DND-41 (cell line): ENCODE measurements at regions not wholly inside any gene's neighbourhood (a gene's known extent, or its start where the extent isn't known, plus 50 kb on each side); places are given as distances from the start of the nearest gene placed in this dataset.

Experiments used
- EZH2 ChIP-seq: IDR thresholded peaks from 3 replicates; pipeline ENCODE4 v1.6.1; 2012; ENCODE audit warnings: borderline replicate concordance, low read depth, mild to moderate bottlenecking, moderate library complexity, low read length, inconsistent platforms; ENCODE audit not compliant: severe bottlenecking
- TF ChIP-seq, protein P1 (sequence below): IDR thresholded peaks from 2 replicates; pipeline ENCODE4 v1.5.1; 2012; ENCODE audit warnings: borderline replicate concordance, low read length, moderate library complexity, mild to moderate bottlenecking; ENCODE audit not compliant: poor library complexity, severe bottlenecking; ENCODE audit errors: extremely low read depth

DNA sequence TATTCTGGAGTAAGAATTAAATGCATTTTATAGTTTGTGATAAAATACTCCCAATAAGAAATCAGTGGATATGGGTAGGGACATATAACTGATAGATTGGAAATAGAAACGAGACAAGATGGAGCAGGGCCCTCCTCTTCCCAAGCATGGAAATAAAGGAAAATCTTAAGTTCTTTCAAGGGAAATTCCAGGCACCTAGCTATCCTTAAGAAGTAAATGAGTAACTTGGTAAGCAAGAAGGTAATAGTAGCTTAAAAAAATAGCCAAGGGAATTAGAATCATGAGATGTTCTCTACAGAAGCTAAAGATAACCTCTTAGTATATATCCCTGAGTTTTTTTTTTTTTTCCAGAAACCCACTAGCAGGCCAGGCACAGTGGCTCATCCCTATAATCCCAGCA, 105.5 kb upstream of the FAM3C start:
- TF ChIP-seq, protein P1, sequence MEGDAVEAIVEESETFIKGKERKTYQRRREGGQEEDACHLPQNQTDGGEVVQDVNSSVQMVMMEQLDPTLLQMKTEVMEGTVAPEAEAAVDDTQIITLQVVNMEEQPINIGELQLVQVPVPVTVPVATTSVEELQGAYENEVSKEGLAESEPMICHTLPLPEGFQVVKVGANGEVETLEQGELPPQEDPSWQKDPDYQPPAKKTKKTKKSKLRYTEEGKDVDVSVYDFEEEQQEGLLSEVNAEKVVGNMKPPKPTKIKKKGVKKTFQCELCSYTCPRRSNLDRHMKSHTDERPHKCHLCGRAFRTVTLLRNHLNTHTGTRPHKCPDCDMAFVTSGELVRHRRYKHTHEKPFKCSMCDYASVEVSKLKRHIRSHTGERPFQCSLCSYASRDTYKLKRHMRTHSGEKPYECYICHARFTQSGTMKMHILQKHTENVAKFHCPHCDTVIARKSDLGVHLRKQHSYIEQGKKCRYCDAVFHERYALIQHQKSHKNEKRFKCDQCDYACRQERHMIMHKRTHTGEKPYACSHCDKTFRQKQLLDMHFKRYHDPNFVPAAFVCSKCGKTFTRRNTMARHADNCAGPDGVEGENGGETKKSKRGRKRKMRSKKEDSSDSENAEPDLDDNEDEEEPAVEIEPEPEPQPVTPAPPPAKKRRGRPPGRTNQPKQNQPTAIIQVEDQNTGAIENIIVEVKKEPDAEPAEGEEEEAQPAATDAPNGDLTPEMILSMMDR: no peak
- no peak for TF ChIP-seq EZH2
